Mesendoderm (in vitro differentiated cells): ENCODE measurements at regions not wholly inside any gene's neighbourhood (a gene's known extent, or its start where the extent isn't known, plus 50 kb on each side); places are given as distances from the start of the nearest gene placed in this dataset.

Source experiments
- DNase-seq: peaks from one replicate; pipeline ENCODE4 v3.0.0; 2013
- H2AK5ac ChIP-seq: 2 replicates; pipeline ENCODE4 v1.6.1; 2013; ENCODE audit warnings: low read length, inconsistent platforms
- H2BK120ac ChIP-seq: 2 replicates; pipeline ENCODE4 v1.6.1; 2013; ENCODE audit warnings: low read depth, mild to moderate bottlenecking, low read length, moderate library complexity, mixed read lengths
- H2BK15ac ChIP-seq: replicated peaks from 2 replicates; pipeline ENCODE4 v1.6.1; 2013; ENCODE audit warnings: low read depth, mild to moderate bottlenecking, moderate library complexity
- H2BK5ac ChIP-seq: 2 replicates; pipeline ENCODE4 v1.6.1; 2013; ENCODE audit warnings: low read length, inconsistent platforms
- H3K18ac ChIP-seq: 2 replicates; pipeline ENCODE4 v1.6.1; 2013; ENCODE audit warnings: mild to moderate bottlenecking, low read length, mixed read lengths
- H3K23ac ChIP-seq: one replicate; pipeline ENCODE4 v1.6.1; 2013; ENCODE audit warnings: low read length
- H3K27ac ChIP-seq: 2 replicates; pipeline ENCODE4 v1.5.1; 2013; ENCODE audit warnings: low read depth, mild to moderate bottlenecking, inconsistent platforms, low read length, moderate library complexity
- H3K27me3 ChIP-seq: 2 replicates; pipeline ENCODE4 v1.6.1; 2013; ENCODE audit warnings: low read length, control low read depth, mild to moderate bottlenecking, inconsistent platforms; ENCODE audit not compliant: insufficient read depth, poor library complexity
- H3K36me3 ChIP-seq: 2 replicates; pipeline ENCODE4 v1.6.1; 2013; ENCODE audit warnings: low read length, inconsistent platforms; ENCODE audit not compliant: control insufficient read depth, insufficient read depth
- H3K4ac ChIP-seq: one replicate; pipeline ENCODE4 v1.6.1; 2013; ENCODE audit warnings: low read depth, mild to moderate bottlenecking, low read length, moderate library complexity
- H3K4me1 ChIP-seq: 2 replicates; pipeline ENCODE4 v1.6.1; 2013; ENCODE audit warnings: low read depth, low read length, inconsistent platforms; ENCODE audit not compliant: control insufficient read depth
- H3K4me2 ChIP-seq: 2 replicates; pipeline ENCODE4 v1.6.1; 2013; ENCODE audit warnings: low read length
- H3K4me3 ChIP-seq: 2 replicates; pipeline ENCODE4 v1.5.1; 2013; ENCODE audit warnings: mild to moderate bottlenecking, low read length
- H3K56ac ChIP-seq: one replicate; pipeline ENCODE4 v1.6.1; 2013; ENCODE audit warnings: low read length
- H3K79me1 ChIP-seq: 2 replicates; pipeline ENCODE4 v1.6.1; 2013; ENCODE audit warnings: low read length, inconsistent platforms
- H3K79me2 ChIP-seq: 2 replicates; pipeline ENCODE4 v1.6.1; 2013; ENCODE audit warnings: mild to moderate bottlenecking, low read length; ENCODE audit not compliant: control insufficient read depth, insufficient read depth
- H3K9ac ChIP-seq: 2 replicates; pipeline ENCODE4 v1.6.1; 2013; ENCODE audit warnings: low read length, inconsistent platforms
- H4K5ac ChIP-seq: one replicate; pipeline ENCODE4 v1.6.1; 2013; ENCODE audit warnings: low read length
- H4K8ac ChIP-seq: one replicate; pipeline ENCODE4 v1.6.1; 2013; ENCODE audit warnings: low read depth, mild to moderate bottlenecking, control low read depth, low read length, moderate library complexity
- WGBS: extraction: QIAGEN DNeasy Blood & Tissue Kit; methylation state at CpG from one replicate; pipeline ENCODE4 v1.1.7; 2013; ENCODE audit warnings: low lambda C conversion rate, missing lambda C conversion rate; ENCODE audit not compliant: insufficient coverage; ENCODE audit errors: extremely low coverage; 5-methylcytosine and 5-hydroxymethylcytosine counted together

GRCh38 chr11:116649268-116649667 is 123.5 kb downstream of the BUD13 start:
- no peak overlapping the region for H2AK5ac ChIP-seq
- H3K79me1 ChIP-seq, result no peaks in the 10 kb centered on the region
- no peak overlapping the region for H3K9ac ChIP-seq
- no peaks in the 10 kb centered on the region for H3K79me2 ChIP-seq
- no peaks in the 10 kb centered on the region for H3K27me3 ChIP-seq
- H3K23ac ChIP-seq, result no peak overlapping the region
- H2BK120ac ChIP-seq, result no peak overlapping the region
- H3K27ac ChIP-seq, result no peak overlapping the region
- no peak overlapping the region for H3K4me3 ChIP-seq
- DNase-seq, result no peak
- H3K56ac ChIP-seq, result no peak overlapping the region
- H4K5ac ChIP-seq, result no peak overlapping the region
- H3K4ac ChIP-seq, result no peak overlapping the region
- H2BK5ac ChIP-seq, result no peak overlapping the region
- H3K36me3 ChIP-seq, result no peaks in the 10 kb centered on the region
- no peak overlapping the region for H3K18ac ChIP-seq
- no peak overlapping the region for H4K8ac ChIP-seq
- WGBS, result no CpG with 5 or more reads among the region's 4 CpGs
- no peaks in the 10 kb centered on the region for H3K4me1 ChIP-seq
- no peak overlapping the region for H2BK15ac ChIP-seq
- no peak overlapping the region for H3K4me2 ChIP-seq

GRCh38 chr11:116648247-116649174 is 124.3 kb downstream of the BUD13 start:
- H3K18ac ChIP-seq, result no peak overlapping the region
- no peaks in the 10 kb centered on the region for H3K79me2 ChIP-seq
- H3K4me1 ChIP-seq, result no peaks in the 10 kb centered on the region
- DNase-seq, result no peak
- H2BK5ac ChIP-seq, result no peak overlapping the region
- H3K56ac ChIP-seq, result no peak overlapping the region
- H2AK5ac ChIP-seq, result no peak overlapping the region
- no peaks in the 10 kb centered on the region for H3K79me1 ChIP-seq
- no peak overlapping the region for H3K4ac ChIP-seq
- no peak overlapping the region for H3K23ac ChIP-seq
- no peak overlapping the region for H3K9ac ChIP-seq
- H2BK120ac ChIP-seq, result no peak overlapping the region
- H3K27me3 ChIP-seq, result no peaks in the 10 kb centered on the region
- no peak overlapping the region for H2BK15ac ChIP-seq
- no peak overlapping the region for H3K4me2 ChIP-seq
- H3K36me3 ChIP-seq, result no peaks in the 10 kb centered on the region
- no peak overlapping the region for H3K4me3 ChIP-seq
- no peak overlapping the region for H4K8ac ChIP-seq
- H4K5ac ChIP-seq, result no peak overlapping the region
- no peak overlapping the region for H3K27ac ChIP-seq
- WGBS, result no CpG with 5 or more reads among the region's 2 CpGs

- H3K4me1 ChIP-seq, result no peaks in the 10 kb centered on the region
- H3K27ac ChIP-seq, result no peak overlapping the region
- H4K8ac ChIP-seq, result no peak overlapping the region
- no peak overlapping the region for H3K56ac ChIP-seq
- H3K27me3 ChIP-seq, result no peaks in the 10 kb centered on the region
- no peaks in the 10 kb centered on the region for H3K36me3 ChIP-seq
- H3K4me3 ChIP-seq, result no peak overlapping the region
- no peak overlapping the region for H2AK5ac ChIP-seq
- no CpG with 5 or more reads among the region's 7 CpGs for WGBS
- H2BK120ac ChIP-seq, result no peak overlapping the region
- H2BK5ac ChIP-seq, result no peak overlapping the region
- no peak overlapping the region for H3K9ac ChIP-seq
- no peak for DNase-seq
- no peak overlapping the region for H2BK15ac ChIP-seq
- no peaks in the 10 kb centered on the region for H3K79me2 ChIP-seq
- H3K4me2 ChIP-seq, result no peak overlapping the region
- no peak overlapping the region for H3K23ac ChIP-seq
- no peak overlapping the region for H3K4ac ChIP-seq
- no peak overlapping the region for H3K18ac ChIP-seq
- H3K79me1 ChIP-seq, result no peaks in the 10 kb centered on the region
- H4K5ac ChIP-seq, result no peak overlapping the region
Observed at GRCh38 chr11:116647305-116648080, 125.3 kb downstream of the BUD13 start.

- H2AK5ac ChIP-seq, result no peak overlapping the region
- H3K79me2 ChIP-seq, result no peaks in the 10 kb centered on the region
- H2BK15ac ChIP-seq, result no peak overlapping the region
- no peak overlapping the region for H3K4ac ChIP-seq
- no peak overlapping the region for H2BK5ac ChIP-seq
- H3K18ac ChIP-seq, result no peak overlapping the region
- H3K4me3 ChIP-seq, result no peak overlapping the region
- WGBS, result no CpG with 5 or more reads among the region's 3 CpGs
- H3K56ac ChIP-seq, result no peak overlapping the region
- H4K5ac ChIP-seq, result no peak overlapping the region
- no peak overlapping the region for H2BK120ac ChIP-seq
- no peaks in the 10 kb centered on the region for H3K36me3 ChIP-seq
- no peaks in the 10 kb centered on the region for H3K4me1 ChIP-seq
- no peak for DNase-seq
- no peak overlapping the region for H3K23ac ChIP-seq
- no peak overlapping the region for H3K4me2 ChIP-seq
- H3K9ac ChIP-seq, result no peak overlapping the region
- H3K27me3 ChIP-seq, result no peaks in the 10 kb centered on the region
- H4K8ac ChIP-seq, result no peak overlapping the region
- no peaks in the 10 kb centered on the region for H3K79me1 ChIP-seq
- no peak overlapping the region for H3K27ac ChIP-seq
Observed at GRCh38 chr11:116646191-116646590, 126.6 kb downstream of the BUD13 start.

- Histone ChIP-seq H3K27ac (no peak overlapping the region), H2BK5ac (no peak overlapping the region), H2AK5ac (no peak overlapping the region), H3K4me3 (no peak overlapping the region), H3K27me3 (no peaks in the 10 kb centered on the region), H2BK15ac (no peak overlapping the region), H2BK120ac (no peak overlapping the region), H3K18ac (no peak overlapping the region), H3K79me2 (no peaks in the 10 kb centered on the region), H3K9ac (no peak overlapping the region), H3K56ac (no peak overlapping the region), H3K4ac (no peak overlapping the region), H3K4me1 (no peaks in the 10 kb centered on the region), H4K5ac (no peak overlapping the region), H3K79me1 (no peaks in the 10 kb centered on the region), H4K8ac (no peak overlapping the region), H3K23ac (no peak overlapping the region), H3K36me3 (no peaks in the 10 kb centered on the region), H3K4me2 (no peak overlapping the region)
- peak; percentile 74 for DNase-seq
- WGBS, result no CpG with 5 or more reads among the region's 4 CpGs
Observed at GRCh38 chr11:116644941-116645305, 127.9 kb downstream of the BUD13 start.
